ENCODE measurements at regions not wholly inside any gene's neighbourhood (a gene's known extent, or its start where the extent isn't known, plus 50 kb on each side); places are given as distances from the start of the nearest gene placed in this dataset.

- DNase-seq (ENCODE audit: low read depth in 1 of 2, low spot score in 2 of 2) (no peak), FAIRE-seq (no peak)
- no peak overlapping the region for H3K4me2 ChIP-seq (ENCODE audit: insufficient read depth in 1 of 2, low read depth in 2 of 2, low read length in 2 of 2)
- no peak overlapping the region for H3K23ac ChIP-seq (ENCODE audit: insufficient read length)
- H2BK120ac ChIP-seq (replicated peaks; ENCODE audit: low read depth, low read length), result no peak overlapping the region
- TF ChIP-seq EP300 (IDR thresholded peaks at IDR 0.05; ENCODE audit: borderline replicate concordance in 1 of 2, low read depth in 2 of 2, low read length in 2 of 2), result no peak
- TF ChIP-seq KDM1A (IDR thresholded peaks at IDR 0.05; ENCODE audit: borderline replicate concordance, low read length), result no peak
- no peak for TF ChIP-seq KDM4A (IDR thresholded peaks at IDR 0.05; ENCODE audit: low read depth, low read length, severe bottlenecking)
- no peak for TF ChIP-seq GTF2F1 (IDR thresholded peaks at IDR 0.05; ENCODE audit: borderline replicate concordance, low read depth, low read length)
- no peak for TF ChIP-seq TAF7 (optimal IDR thresholded peaks at IDR 0.05; ENCODE audit: borderline replicate concordance, low read depth, low read length)
- no peak for TF ChIP-seq JUN (IDR thresholded peaks at IDR 0.05; ENCODE audit: low read depth, low read length)
- no peak for TF ChIP-seq RBBP5 (IDR thresholded peaks at IDR 0.05; ENCODE audit: borderline replicate concordance, low read depth, low read length)
- no peak for TF ChIP-seq BACH1 (IDR thresholded peaks at IDR 0.05; ENCODE audit: low read length)
- TF ChIP-seq SP1 (IDR thresholded peaks at IDR 0.05; ENCODE audit: low read depth, low read length), result no peak
- TF ChIP-seq YY1 (IDR thresholded peaks at IDR 0.05; ENCODE audit: low read depth, low read length), result no peak
- TF ChIP-seq SP2 (IDR thresholded peaks at IDR 0.05; ENCODE audit: low read length), result no peak
- no peak overlapping the region for H2BK12ac ChIP-seq (ENCODE audit: low read depth, low read length)
- no peaks in the 10 kb centered on the region for H3K79me2 ChIP-seq (ENCODE audit: control insufficient read depth in 1 of 2, insufficient read depth in 2 of 2, low read length in 2 of 2)
- H3K56ac ChIP-seq (replicated peaks; ENCODE audit: insufficient read length, low read depth, low read length), result no peak overlapping the region
- peaks cover 0 to 14% (median 12%) of the 10 kb centered on the region in 4 experiments; a peak in 4 of 7 replicates for H3K4me1 ChIP-seq (replicated peaks in 1 of 4; ENCODE audit: control insufficient read depth in 3 of 4, insufficient read depth in 4 of 4, low read length in 3 of 4)
- no peaks in the 10 kb centered on the region for H3K36me3 ChIP-seq (ENCODE audit: control insufficient read depth in 2 of 4, insufficient read depth in 4 of 4, low read length in 3 of 4)
- ChIA-PET CTCF (ENCODE audit: partially characterized antibody) (interaction anchor here (1.0 to 2.6 kb wide), 4 partner anchors 13 to 241 kb away, joined by 3 to 10 read pairs (median 4); no protein-coding TSS in a partner anchor), POLR2A (ENCODE audit: partially characterized antibody) (interaction anchor here (1.5 kb wide), 1 partner anchor 11 kb away, joined by 3 read pairs; no protein-coding TSS in a partner anchor)
- H2AK5ac ChIP-seq (ENCODE audit: low read depth, low read length), result 0 out of 2 replicates have a peak overlapping the region, but pooled peaks have one; percentile 65
- no peak overlapping the region for H3K4me3 ChIP-seq (ENCODE audit: extremely low read depth in 1 of 4, insufficient read depth in 2 of 4, low read depth in 3 of 4, low read length in 4 of 4)
- WGBS, 2 experiments (ENCODE audit: extremely low coverage in 1 of 2, insufficient coverage in 1 of 2, insufficient read length in 1 of 2, insufficient replicate concordance in 2 of 2, low coverage in 1 of 2, low lambda C conversion rate in 2 of 2, missing lambda C conversion rate in 1 of 2), result 91% methylated on average over 12 of the region's 12 CpGs; no CpG with 5 or more reads in 1 of the 2 experiments
- no peak overlapping the region for H4K91ac ChIP-seq (replicated peaks; ENCODE audit: insufficient read length, low read length)
- H2BK15ac ChIP-seq (ENCODE audit: low read length), result no peak overlapping the region
- H3K4ac ChIP-seq (replicated peaks; ENCODE audit: insufficient read length, low read depth, low read length), result no peak overlapping the region
- H3K79me1 ChIP-seq (ENCODE audit: low read depth, low read length), result no peaks in the 10 kb centered on the region
- no peaks in the 10 kb centered on the region; the same call in 1 of the 2 replicates for H3K23me2 ChIP-seq (ENCODE audit: low read depth, low read length)
- H3K27ac ChIP-seq (ENCODE audit: low read depth, low read length), result no peak overlapping the region
- H3K9ac ChIP-seq (replicated peaks in 1 of 4; ENCODE audit: extremely low read depth in 1 of 4, low read depth in 3 of 4, low read length in 3 of 4), result no peak overlapping the region
- H3K9me3 ChIP-seq (ENCODE audit: insufficient read depth in 2 of 2, low read depth in 1 of 2, low read length in 1 of 2), result no peaks in the 10 kb centered on the region
- H4K5ac ChIP-seq (ENCODE audit: insufficient read length, low read depth, low read length), result no peak overlapping the region
- peaks cover 15 to 72% (median 55%) of the 10 kb centered on the region in 4 experiments for H3K27me3 ChIP-seq (replicated peaks in 1 of 4; ENCODE audit: control insufficient read depth in 3 of 4, extremely low read depth in 1 of 4, insufficient read depth in 3 of 4, low read length in 3 of 4)
- no peak overlapping the region for H3K18ac ChIP-seq (ENCODE audit: extremely low read depth, low read length)
- no peak overlapping the region for H2AFZ ChIP-seq (ENCODE audit: low read length)
- H4K20me1 ChIP-seq (replicated peaks in 1 of 2; ENCODE audit: control insufficient read depth in 1 of 2, insufficient read depth in 2 of 2, low read length in 2 of 2), result peaks cover 1 to 3% of the 10 kb centered on the region in 2 experiments
- H4K8ac ChIP-seq (ENCODE audit: extremely low read depth, insufficient read depth, low read length), result no peak overlapping the region
- H2BK5ac ChIP-seq (ENCODE audit: low read depth, low read length), result no peak overlapping the region
- H2BK20ac ChIP-seq (ENCODE audit: low read length), result no peak overlapping the region
- no peak overlapping the region for H3K14ac ChIP-seq (ENCODE audit: insufficient read length)
Observed at GRCh38 chr5:171617266-171617665, 168.4 kb upstream of the SMIM23 start.

Data from H1 (cell line).